OCI-LY3 (cell line): ENCODE measurements at regions not wholly inside any gene's neighbourhood (a gene's known extent, or its start where the extent isn't known, plus 50 kb on each side); places are given as distances from the start of the nearest gene placed in this dataset.

Experiments
- CTCF ChIP-seq: fragments of 200-600, 300-600 bp; sonication (generic); IDR thresholded peaks from 2 replicates; pipeline ENCODE4 v1.5.1; 2014; ENCODE audit warnings: antibody characterized with exemption, low read length, low read depth
- EZH2phosphoT487 ChIP-seq: fragments of 200-600 bp; shearing (Covaris generic); IDR thresholded peaks from 2 replicates; pipeline ENCODE4 v1.6.1; 2018; ENCODE audit warnings: antibody characterized with exemption, mixed run types, low read depth

DNA sequence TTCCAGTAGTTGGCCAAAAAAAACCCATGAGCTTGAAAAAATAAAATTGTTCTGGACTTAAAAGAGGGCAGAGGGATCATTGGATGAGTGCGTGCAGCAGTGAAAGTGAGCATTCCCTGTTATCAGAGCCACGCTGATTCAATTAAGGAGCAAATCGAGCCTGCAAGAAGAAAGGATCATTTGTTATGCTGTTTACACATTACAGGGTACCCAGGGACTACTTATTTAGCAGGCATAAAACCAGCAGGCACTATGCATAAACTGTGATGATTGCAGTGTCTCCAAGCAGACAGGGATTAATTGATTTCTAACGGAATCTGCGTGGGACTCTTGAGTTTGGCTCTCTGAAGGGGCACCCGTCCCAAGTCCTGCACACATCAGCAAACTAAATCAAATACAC, 83.5 kb downstream of the SHOX start:
- TF ChIP-seq CTCF = no peak
- no peak for TF ChIP-seq EZH2phosphoT487
